ENCODE measurements at regions not wholly inside any gene's neighbourhood (a gene's known extent, or its start where the extent isn't known, plus 50 kb on each side); places are given as distances from the start of the nearest gene placed in this dataset.

- intact Hi-C loops (cut with micrococcal nuclease; ENCODE audit: unreplicated experiment) = no loop called here
- Histone ChIP-seq H2AFZ (ENCODE audit: low read length) (no peak overlapping the region), H3K9ac (ENCODE audit: insufficient read depth, low read depth, low read length) (no peak overlapping the region), H3K4me2 (ENCODE audit: low read depth, low read length) (no peak overlapping the region), H3K4me1 (ENCODE audit: insufficient read depth, low read length) (no peaks in the 10 kb centered on the region), H3K36me3 (replicated peaks in 1 of 2; ENCODE audit: control insufficient read depth in 1 of 2, insufficient read depth in 2 of 2, low read length in 2 of 2) (no peaks in the 10 kb centered on the region), H3K27me3 (ENCODE audit: control insufficient read depth in 1 of 2, insufficient read depth in 2 of 2, low read length in 2 of 2) (peaks cover 0 to 6% of the 10 kb centered on the region in 2 experiments; a peak in 2 of 5 replicates), H3K9me3 (ENCODE audit: low read length) (no peaks in the 10 kb centered on the region), H3K27ac (ENCODE audit: extremely low read length, insufficient read depth, low read length) (no peak overlapping the region), H4K20me1 (ENCODE audit: insufficient read depth, low read length) (no peaks in the 10 kb centered on the region), H3K4me3 (replicated peaks in 1 of 3; ENCODE audit: insufficient read depth in 1 of 3, low read depth in 2 of 3, low read length in 3 of 3) (no peak overlapping the region), H3K79me2 (ENCODE audit: insufficient read depth, low read length) (no peaks in the 10 kb centered on the region)
- WGBS (ENCODE audit: low lambda C conversion rate) = 0% methylated on average over 1 of the region's 1 CpG
- ATAC-seq (no peak), FAIRE-seq (no peak), DNase-seq (ENCODE audit: low spot score) (no peak)
- in situ Hi-C loops (cut with HindIII; ENCODE audit: extremely low pct_ligation_motif_present, low pct_unique_long_range_greater_than_20kb) = no loop called here
- CTCF ChIA-PET (ENCODE audit: low intra/inter-chr PET ratio, low total read pairs) = no interaction called here
- no TSS peak for BruUV-seq (replicated peaks)
- no peak for TF ChIP-seq RXRB (CRISPR knock-in tag; IDR thresholded peaks at IDR 0.05; ENCODE audit: borderline replicate concordance)
- no peak for TF ChIP-seq RAD51 (IDR thresholded peaks at IDR 0.05; ENCODE audit: borderline replicate concordance)
- TF ChIP-seq ZNF576 (CRISPR knock-in tag; IDR thresholded peaks at IDR 0.05) = no peak
- no peak for TF ChIP-seq ISX (CRISPR knock-in tag; conservative IDR thresholded peaks at IDR 0.05)
- TF ChIP-seq ZMAT5 (CRISPR knock-in tag; IDR thresholded peaks at IDR 0.05; ENCODE audit: borderline replicate concordance, low read depth) = no peak
- TF ChIP-seq SP4 (CRISPR knock-in tag; IDR thresholded peaks at IDR 0.05) = no peak
- POLR2A ChIA-PET = no interaction called here
These were observed 292.5 kb downstream of the ATPSCKMT start for GRCh38 chr5:9957214-9957613.

GRCh38 chr5:9956725-9957124 lies 293.0 kb downstream of the ATPSCKMT start:
- ChIA-PET POLR2A (no interaction called here), CTCF (ENCODE audit: low intra/inter-chr PET ratio, low total read pairs) (no interaction called here)
- Histone ChIP-seq H2AFZ (ENCODE audit: low read length) (no peak overlapping the region), H3K36me3 (replicated peaks in 1 of 2; ENCODE audit: control insufficient read depth in 1 of 2, insufficient read depth in 2 of 2, low read length in 2 of 2) (no peaks in the 10 kb centered on the region), H3K9me3 (ENCODE audit: low read length) (no peaks in the 10 kb centered on the region), H3K4me1 (ENCODE audit: insufficient read depth, low read length) (no peaks in the 10 kb centered on the region), H3K27me3 (ENCODE audit: control insufficient read depth in 1 of 2, insufficient read depth in 2 of 2, low read length in 2 of 2) (peaks cover 0 to 6% of the 10 kb centered on the region in 2 experiments; a peak in 1 of 5 replicates), H3K79me2 (ENCODE audit: insufficient read depth, low read length) (no peaks in the 10 kb centered on the region), H3K27ac (ENCODE audit: extremely low read length, insufficient read depth, low read length) (no peak overlapping the region), H3K4me2 (ENCODE audit: low read depth, low read length) (no peak overlapping the region), H3K9ac (ENCODE audit: insufficient read depth, low read depth, low read length) (no peak overlapping the region), H3K4me3 (replicated peaks in 1 of 3; ENCODE audit: insufficient read depth in 1 of 3, low read depth in 2 of 3, low read length in 3 of 3) (no peak overlapping the region), H4K20me1 (ENCODE audit: insufficient read depth, low read length) (no peaks in the 10 kb centered on the region)
- FAIRE-seq (no peak), DNase-seq (ENCODE audit: low spot score) (no peak), ATAC-seq (no peak)
- TF ChIP-seq TAF1 (CRISPR knock-in tag; IDR thresholded peaks at IDR 0.05) (no peak), ZNF572 (CRISPR knock-in tag; IDR thresholded peaks at IDR 0.05) (no peak), GZF1 (CRISPR knock-in tag; IDR thresholded peaks at IDR 0.05) (no peak), ZNF224 (CRISPR knock-in tag; IDR thresholded peaks at IDR 0.05) (no peak), PCBP1 (IDR thresholded peaks at IDR 0.05; ENCODE audit: borderline replicate concordance, low read depth, low read length) (no peak), ISX (CRISPR knock-in tag; conservative IDR thresholded peaks at IDR 0.05) (no peak), YY1 (IDR thresholded peaks at IDR 0.05; ENCODE audit: insufficient read depth, insufficient replicate concordance, low read depth, low read length) (no peak), ZNF276 (CRISPR knock-in tag; IDR thresholded peaks at IDR 0.05; ENCODE audit: low read depth) (no peak), MATR3 (CRISPR knock-in tag; IDR thresholded peaks at IDR 0.05) (no peak), ZNF446 (CRISPR knock-in tag; IDR thresholded peaks at IDR 0.05) (no peak), ONECUT2 (CRISPR knock-in tag; IDR thresholded peaks at IDR 0.05) (no peak), NFIB (CRISPR knock-in tag; IDR thresholded peaks at IDR 0.05; ENCODE audit: borderline replicate concordance) (no peak)
- intact Hi-C loops (cut with micrococcal nuclease; ENCODE audit: unreplicated experiment) = no loop called here
- in situ Hi-C loops (cut with HindIII; ENCODE audit: extremely low pct_ligation_motif_present, low pct_unique_long_range_greater_than_20kb) = no loop called here
- BruUV-seq (replicated peaks) = no TSS peak
